Activated T-cell treated with anti-CD3 and anti-CD28 coated beads, Interleukin-2, amount 50 U/mL, for 4 hours (primary cell): ENCODE measurements at regions not wholly inside any gene's neighbourhood (a gene's known extent, or its start where the extent isn't known, plus 50 kb on each side); places are given as distances from the start of the nearest gene placed in this dataset.

ENCODE experiments used
- ATAC-seq, 2 donors: fragments of 200-7000 bp; cut with Tn5 transposase; one replicate each; pipeline ENCODE4 v1.10.0; 2021
- DNase-seq: peaks from one replicate; pipeline ENCODE4 v3.0.0-alpha.2; 2020
- H3K27me3 Mint-ChIP-seq: one replicate; pipeline ENCODE4 v1.8.0; 2021; ENCODE audit warnings: low read depth, mixed read lengths
- H3K36me3 Mint-ChIP-seq: one replicate; pipeline ENCODE4 v1.8.0; 2022; ENCODE audit warnings: mixed read lengths; ENCODE audit not compliant: insufficient read depth
- H3K4me1 Mint-ChIP-seq: one replicate; pipeline ENCODE4 v1.8.0; 2021; ENCODE audit warnings: low read depth, mixed read lengths
- H3K4me3 Mint-ChIP-seq: one replicate; pipeline ENCODE4 v1.8.0; 2021; ENCODE audit warnings: mild to moderate bottlenecking, moderate library complexity, mixed read lengths
- H3K9me3 Mint-ChIP-seq: one replicate; pipeline ENCODE4 v1.8.0; 2021; ENCODE audit warnings: mixed read lengths

DNA sequence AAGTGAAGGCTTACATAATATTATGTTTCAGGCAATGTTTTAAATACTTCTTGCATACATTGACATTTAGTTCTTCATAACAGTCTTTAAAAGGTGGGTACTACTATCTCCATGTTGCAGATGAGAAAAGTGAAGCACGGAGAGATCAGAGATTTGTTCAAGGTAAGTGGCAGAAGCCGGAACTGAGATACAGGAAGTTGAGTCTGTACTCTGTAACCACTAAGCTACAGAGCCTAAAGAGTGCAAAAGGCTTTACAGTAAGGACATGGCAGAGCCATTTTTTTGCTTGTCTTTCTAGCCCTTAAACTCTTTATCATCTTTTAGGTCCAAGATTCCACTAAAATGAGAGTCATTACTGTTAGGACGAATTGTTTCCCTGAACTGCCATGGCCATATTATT, 186.5 kb upstream of the PEX5L start:
- DNase-seq: no peak

GRCh38 chr3:180229113-180229512, 192.4 kb upstream of the PEX5L start:
- no peak for ATAC-seq
- no peaks in the 10 kb centered on the region for H3K27me3 Mint-ChIP-seq
- DNase-seq: no peak
- no peaks in the 10 kb centered on the region for H3K36me3 Mint-ChIP-seq
- no peak overlapping the region for H3K4me3 Mint-ChIP-seq
- no peaks in the 10 kb centered on the region for H3K4me1 Mint-ChIP-seq
- H3K9me3 Mint-ChIP-seq: peaks cover 33% of the 10 kb centered on the region

More for the DNA sequence above, 186.5 kb upstream of the PEX5L start:
- Mint-ChIP-seq H3K4me1 (no peaks in the 10 kb centered on the region), H3K9me3 (peaks cover 14% of the 10 kb centered on the region), H3K27me3 (no peaks in the 10 kb centered on the region), H3K36me3 (no peaks in the 10 kb centered on the region), H3K4me3 (no peak overlapping the region)
- ATAC-seq: no peak

DNA sequence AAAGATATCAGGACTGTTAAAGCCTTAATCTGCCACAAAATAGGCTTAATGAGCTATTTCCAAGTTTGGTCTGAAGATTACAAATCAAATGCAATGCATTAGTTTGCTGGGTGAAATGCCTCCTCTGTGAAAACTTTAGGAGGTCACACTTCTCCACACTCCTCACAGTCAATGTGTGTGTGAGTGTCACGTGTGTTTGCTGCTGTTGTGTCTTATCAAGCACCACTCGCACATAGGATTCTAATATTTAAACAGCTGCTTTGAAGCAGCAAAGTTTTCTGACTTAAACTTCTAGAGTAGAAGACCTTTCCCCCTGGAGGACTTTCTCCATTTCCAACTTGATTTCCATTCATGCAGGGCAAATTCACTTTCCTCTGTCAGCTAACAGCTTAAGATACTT, 203.2 kb upstream of the PEX5L start:
- Mint-ChIP-seq H3K9me3 (no peaks in the 10 kb centered on the region), H3K4me1 (no peaks in the 10 kb centered on the region), H3K36me3 (no peaks in the 10 kb centered on the region), H3K27me3 (no peaks in the 10 kb centered on the region), H3K4me3 (no peak overlapping the region)
- ATAC-seq: no peak
- no peak for DNase-seq

DNA sequence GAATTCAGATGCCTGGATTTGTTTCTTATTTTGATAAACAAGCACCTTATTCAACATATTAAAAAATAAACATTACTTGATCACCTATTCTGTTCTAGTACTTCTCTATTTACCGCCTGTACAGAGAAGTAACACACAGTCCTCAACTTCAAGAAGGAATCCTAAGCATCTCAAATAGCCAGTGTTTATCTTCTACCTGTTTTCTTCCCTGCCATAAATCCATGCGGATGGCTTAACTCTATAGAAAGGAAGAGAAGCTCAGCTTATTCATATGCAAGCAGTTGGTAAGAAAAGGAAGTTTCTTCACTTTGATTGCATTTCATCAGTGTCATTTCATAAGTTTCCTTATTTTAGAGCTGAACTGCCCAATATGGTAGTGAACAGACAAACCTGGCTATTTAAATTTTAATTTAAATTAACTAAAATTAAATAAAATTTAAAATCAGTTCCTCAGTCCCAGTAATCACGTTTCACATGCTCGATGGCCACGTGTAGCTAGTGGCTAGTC, 210.0 kb upstream of the PEX5L start:
- no peaks in the 10 kb centered on the region for H3K4me1 Mint-ChIP-seq
- no peak overlapping the region for H3K4me3 Mint-ChIP-seq
- DNase-seq (no peak), ATAC-seq (no peak)
- H3K36me3 Mint-ChIP-seq: no peaks in the 10 kb centered on the region
- peaks cover 5% of the 10 kb centered on the region for H3K27me3 Mint-ChIP-seq
- no peaks in the 10 kb centered on the region for H3K9me3 Mint-ChIP-seq

DNA sequence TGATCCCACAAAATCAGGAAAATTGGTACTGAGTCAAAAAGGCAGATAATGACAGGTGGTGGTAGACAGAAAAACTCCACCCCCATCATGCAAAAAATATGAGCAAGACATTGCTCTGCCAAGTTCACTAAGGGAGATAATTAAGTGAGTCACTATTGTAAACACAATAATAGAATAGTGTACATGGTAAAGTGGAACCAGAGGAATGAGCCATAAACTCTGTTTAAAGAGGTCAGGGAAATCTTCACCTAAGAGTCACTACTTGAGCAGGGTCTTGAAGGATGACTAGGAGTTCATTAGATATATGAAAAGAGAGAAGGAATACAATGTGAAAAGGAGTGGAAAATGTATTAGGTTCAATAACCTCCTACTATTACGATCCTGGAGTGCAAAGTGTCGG, 213.4 kb upstream of the PEX5L start:
- no peak for DNase-seq
- ATAC-seq: no peak
- peaks cover 6% of the 10 kb centered on the region for H3K9me3 Mint-ChIP-seq
- H3K4me3 Mint-ChIP-seq: no peak overlapping the region
- H3K4me1 Mint-ChIP-seq: no peaks in the 10 kb centered on the region
- no peaks in the 10 kb centered on the region for H3K36me3 Mint-ChIP-seq
- peaks cover 5% of the 10 kb centered on the region for H3K27me3 Mint-ChIP-seq

DNA sequence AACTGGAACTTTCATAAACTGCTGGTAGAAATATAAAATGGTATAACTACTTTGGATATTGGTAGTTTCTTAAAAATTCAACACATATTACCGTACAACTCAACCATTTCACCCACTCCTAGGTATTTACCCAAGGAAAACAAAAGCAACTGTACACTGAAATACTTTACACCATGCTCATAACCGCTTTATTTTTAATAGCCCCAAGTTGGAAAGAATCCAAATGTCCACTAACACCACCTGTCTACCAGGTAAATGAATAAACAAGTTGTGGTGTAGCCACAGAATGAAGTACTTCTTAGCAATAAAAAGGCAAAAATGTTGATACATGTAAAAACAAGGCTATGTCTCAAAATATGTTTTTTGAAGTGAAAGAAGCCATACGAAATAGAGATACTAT, 215.9 kb upstream of the PEX5L start:
- Mint-ChIP-seq H3K36me3 (no peaks in the 10 kb centered on the region), H3K9me3 (peaks cover 6% of the 10 kb centered on the region), H3K4me3 (no peak overlapping the region), H3K27me3 (peaks cover 5% of the 10 kb centered on the region), H3K4me1 (no peaks in the 10 kb centered on the region)
- no peak for ATAC-seq
- DNase-seq: no peak

- DNase-seq (no peak), ATAC-seq (no peak)
- Mint-ChIP-seq H3K36me3 (no peaks in the 10 kb centered on the region), H3K4me3 (no peak overlapping the region), H3K9me3 (peaks cover 11% of the 10 kb centered on the region), H3K27me3 (peaks cover 5% of the 10 kb centered on the region), H3K4me1 (no peaks in the 10 kb centered on the region)
Measured at GRCh38 chr3:180253283-180253682, 216.5 kb upstream of the PEX5L start.

DNA sequence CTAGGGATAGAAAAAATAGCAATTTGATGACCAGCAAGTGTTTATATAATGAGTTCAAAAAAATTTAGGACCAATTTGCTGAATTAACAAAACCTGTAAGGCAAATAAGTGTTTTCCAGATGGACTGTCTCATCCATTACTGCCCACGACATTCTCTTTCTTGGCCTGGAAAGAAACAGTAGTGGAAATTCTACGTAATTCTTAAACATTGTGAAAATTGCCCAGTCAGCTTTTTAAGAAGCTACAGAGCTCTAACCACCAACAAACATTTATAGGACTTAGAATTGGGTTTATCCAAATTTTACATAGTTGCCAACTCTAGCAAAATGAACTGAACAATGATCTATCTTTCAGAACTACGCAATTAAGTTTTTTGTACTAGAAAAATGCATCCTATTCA, 227.7 kb upstream of the PEX5L start:
- Mint-ChIP-seq H3K4me3 (no peak overlapping the region), H3K9me3 (peaks cover 22% of the 10 kb centered on the region), H3K36me3 (no peaks in the 10 kb centered on the region), H3K27me3 (no peaks in the 10 kb centered on the region), H3K4me1 (peaks cover 6% of the 10 kb centered on the region)
- no peak for DNase-seq
- ATAC-seq: no peak

DNA sequence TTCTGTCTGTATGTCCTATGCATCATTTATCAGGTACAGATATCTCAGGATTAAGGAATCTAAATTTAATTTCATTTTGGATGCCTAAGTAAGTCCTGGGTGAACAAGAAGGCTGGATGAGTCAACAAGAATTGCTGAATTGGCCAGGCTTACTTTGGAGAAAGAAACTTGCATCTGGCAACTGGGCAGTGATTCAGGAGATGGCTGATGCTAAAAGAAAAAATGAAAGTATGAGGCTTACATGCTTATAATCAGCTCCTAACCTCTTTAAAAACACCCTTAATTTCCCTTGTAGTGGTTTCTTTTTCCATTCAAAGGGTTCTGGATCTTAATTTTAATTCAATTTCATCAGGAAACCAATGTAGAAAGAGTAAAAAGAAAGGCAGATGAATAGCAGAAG, 228.8 kb upstream of the PEX5L start:
- H3K27me3 Mint-ChIP-seq: no peaks in the 10 kb centered on the region
- DNase-seq: no peak

DNA sequence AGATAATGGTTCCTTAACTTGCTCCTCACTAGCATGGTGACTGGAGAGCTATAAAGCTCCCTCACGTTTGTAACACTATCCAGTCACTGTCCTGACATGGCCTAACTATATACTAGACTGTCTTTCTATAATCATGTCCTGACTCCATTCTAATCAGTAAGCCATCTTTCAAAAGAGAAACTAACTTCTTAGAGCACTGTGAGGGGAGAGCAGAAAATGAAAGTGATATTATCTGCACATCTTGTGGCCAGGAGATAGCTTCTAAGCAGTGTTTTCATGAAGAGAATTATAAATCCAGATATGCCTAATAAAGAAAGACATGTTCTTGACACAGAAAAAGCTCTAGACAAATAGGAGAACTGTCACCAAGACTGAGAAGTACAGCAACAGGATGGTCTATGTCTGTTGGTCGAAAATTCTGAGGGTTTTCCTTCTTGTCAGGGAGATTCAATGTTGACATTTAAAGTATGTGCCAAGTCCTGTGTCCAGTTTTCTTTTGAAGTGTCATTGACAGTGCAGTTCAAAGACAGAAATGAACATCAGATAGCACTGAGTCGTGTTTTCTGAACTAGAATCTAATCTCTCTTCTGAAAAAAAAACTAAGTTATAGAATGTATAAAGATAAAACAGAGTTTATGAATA, 230.6 kb upstream of the PEX5L start:
- Mint-ChIP-seq H3K4me1 (peaks cover 6% of the 10 kb centered on the region), H3K4me3 (no peak overlapping the region), H3K9me3 (peaks cover 2% of the 10 kb centered on the region), H3K27me3 (no peaks in the 10 kb centered on the region), H3K36me3 (no peaks in the 10 kb centered on the region)
- ATAC-seq (peak in 1 of 2 donors; percentile 37), DNase-seq (no peak)

More for the DNA sequence above, 228.8 kb upstream of the PEX5L start:
- Mint-ChIP-seq H3K9me3 (peaks cover 11% of the 10 kb centered on the region), H3K4me1 (peaks cover 6% of the 10 kb centered on the region), H3K4me3 (no peak overlapping the region), H3K36me3 (no peaks in the 10 kb centered on the region)
- ATAC-seq: no peak

DNA sequence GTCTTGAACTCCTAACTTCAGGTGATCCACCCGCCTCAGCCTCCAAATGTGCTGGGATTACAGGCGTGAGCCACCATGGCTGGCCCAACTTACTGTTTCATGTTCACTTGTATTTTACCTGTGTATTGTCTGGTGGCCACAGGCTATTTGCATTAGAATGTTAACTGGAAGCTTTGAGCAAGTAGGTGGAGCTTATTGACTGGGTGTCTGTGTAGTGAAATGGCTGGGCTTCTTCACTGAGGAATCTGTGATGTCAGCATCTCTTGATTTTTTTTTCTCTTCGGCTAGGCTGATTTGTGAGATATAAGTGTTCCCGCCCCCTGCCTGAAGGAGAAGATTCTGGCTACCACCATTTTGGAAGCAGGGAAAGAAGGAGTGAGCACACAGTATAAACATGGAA, 237.8 kb upstream of the PEX5L start:
- Mint-ChIP-seq H3K27me3 (no peaks in the 10 kb centered on the region), H3K4me3 (no peak overlapping the region), H3K36me3 (no peaks in the 10 kb centered on the region), H3K9me3 (peaks cover 8% of the 10 kb centered on the region), H3K4me1 (no peaks in the 10 kb centered on the region)
- ATAC-seq (no peak), DNase-seq (no peak)

- no peak for ATAC-seq
- Mint-ChIP-seq H3K27me3 (no peaks in the 10 kb centered on the region), H3K9me3 (peaks cover 8% of the 10 kb centered on the region), H3K36me3 (no peaks in the 10 kb centered on the region), H3K4me3 (no peak overlapping the region), H3K4me1 (no peaks in the 10 kb centered on the region)
- no peak for DNase-seq
Measured at GRCh38 chr3:180275176-180275575, 238.4 kb upstream of the PEX5L start.

GRCh38 chr3:180277041-180277440, 240.3 kb upstream of the PEX5L start:
- no peak for DNase-seq
- Mint-ChIP-seq H3K4me1 (no peaks in the 10 kb centered on the region), H3K27me3 (no peaks in the 10 kb centered on the region), H3K36me3 (no peaks in the 10 kb centered on the region), H3K9me3 (peaks cover 8% of the 10 kb centered on the region), H3K4me3 (no peak overlapping the region)
- no peak for ATAC-seq

DNA sequence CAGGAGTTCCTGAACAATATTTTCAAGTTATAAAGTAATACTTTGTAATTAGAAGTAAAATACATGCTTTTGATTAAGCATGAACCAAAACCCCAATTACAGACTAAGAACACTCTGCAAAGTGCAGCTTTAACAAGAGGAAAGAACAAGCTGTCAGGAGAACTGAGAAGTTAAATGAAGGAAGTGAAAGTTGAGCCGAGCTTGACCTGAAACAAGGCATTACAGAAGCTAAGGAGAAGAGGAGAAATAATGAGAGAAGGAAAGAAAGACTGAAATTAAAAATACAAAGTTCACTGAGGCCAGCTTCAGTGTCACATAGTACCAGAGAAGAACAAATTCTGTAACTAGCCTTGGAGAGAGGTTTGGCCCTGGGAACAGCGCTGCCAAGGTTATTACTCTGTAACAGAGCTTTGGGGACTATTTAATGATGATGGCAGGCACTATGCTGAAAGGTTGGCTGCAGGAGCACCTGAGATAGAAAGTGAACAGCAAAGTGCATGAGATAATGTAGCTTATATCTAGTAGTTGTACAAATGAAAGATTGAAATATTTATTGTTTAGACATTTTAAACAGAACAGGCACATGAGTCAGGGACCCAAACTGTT, 241.9 kb upstream of the PEX5L start:
- H3K36me3 Mint-ChIP-seq: no peaks in the 10 kb centered on the region
- H3K27me3 Mint-ChIP-seq: no peaks in the 10 kb centered on the region
- DNase-seq (no peak), ATAC-seq (no peak)
- peaks cover 3% of the 10 kb centered on the region for H3K9me3 Mint-ChIP-seq
- no peaks in the 10 kb centered on the region for H3K4me1 Mint-ChIP-seq
- H3K4me3 Mint-ChIP-seq: no peak overlapping the region

GRCh38 chr3:180280555-180280954, 243.8 kb upstream of the PEX5L start:
- Mint-ChIP-seq H3K4me1 (no peaks in the 10 kb centered on the region), H3K27me3 (no peaks in the 10 kb centered on the region), H3K4me3 (no peak overlapping the region), H3K9me3 (no peaks in the 10 kb centered on the region), H3K36me3 (no peaks in the 10 kb centered on the region)
- DNase-seq (no peak), ATAC-seq (no peak)
